Activated CD4-positive, alpha-beta T cell treated with anti-CD3 and anti-CD28 coated beads, Interleukin-2, amount 50 U/mL, for 16 hours (primary cell): ENCODE measurements at regions not wholly inside any gene's neighbourhood (a gene's known extent, or its start where the extent isn't known, plus 50 kb on each side); places are given as distances from the start of the nearest gene placed in this dataset.
"Not testable (repeated sequence)": the region's sequence is repeated elsewhere in the genome, so short reads cannot be mapped to it uniquely, and the experiment has no call there.

Experiments used
- DNase-seq: peaks from one replicate; pipeline ENCODE4 v3.0.0-alpha.2; 2020

- no peak for DNase-seq
Observed at GRCh38 chr12:5166976-5167375, 123.3 kb downstream of the KCNA5 start.

DNA sequence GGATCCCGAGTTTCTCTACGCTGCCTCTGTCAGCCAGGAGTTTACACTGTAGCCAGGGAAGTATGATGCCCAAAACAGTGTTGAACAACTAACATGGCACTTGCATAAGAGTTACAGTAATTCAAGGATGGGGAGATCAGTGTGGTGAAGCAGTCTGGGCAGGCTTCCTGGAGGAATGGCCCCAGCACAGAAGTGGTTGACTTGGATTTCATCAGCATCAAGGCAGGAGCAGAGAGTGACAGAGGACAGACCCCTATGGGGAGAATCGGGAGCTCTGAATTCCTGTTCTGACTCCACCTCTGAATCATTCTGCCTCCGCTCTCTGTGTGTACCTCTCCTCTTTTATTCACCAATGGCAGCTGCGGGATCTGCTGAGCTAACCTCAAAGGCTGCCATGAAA is 124.5 kb downstream of the KCNA5 start:
- no peak for DNase-seq

DNA sequence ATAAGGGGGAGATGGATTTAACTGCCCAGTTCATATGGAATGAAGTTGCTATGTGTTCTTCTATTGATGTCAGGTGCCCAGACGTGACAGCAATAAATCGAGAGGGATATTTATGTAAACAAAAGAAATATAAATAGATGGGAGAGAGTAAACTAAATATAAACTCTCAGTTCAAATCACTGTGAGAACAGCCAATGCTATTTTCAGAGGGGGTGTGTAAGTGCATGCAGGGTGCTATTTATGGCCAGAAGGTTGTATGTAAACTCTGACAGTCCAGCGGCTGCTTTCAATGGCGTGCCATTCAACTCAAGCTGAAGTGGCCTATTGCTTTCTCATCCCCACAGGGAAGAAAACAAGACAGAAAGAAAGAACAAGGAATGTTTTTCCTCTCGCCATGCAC is 127.2 kb downstream of the KCNA5 start:
- DNase-seq, result no peak

GRCh38 chr12:5171701-5172100 is 128.0 kb downstream of the KCNA5 start:
- no peak for DNase-seq

DNA sequence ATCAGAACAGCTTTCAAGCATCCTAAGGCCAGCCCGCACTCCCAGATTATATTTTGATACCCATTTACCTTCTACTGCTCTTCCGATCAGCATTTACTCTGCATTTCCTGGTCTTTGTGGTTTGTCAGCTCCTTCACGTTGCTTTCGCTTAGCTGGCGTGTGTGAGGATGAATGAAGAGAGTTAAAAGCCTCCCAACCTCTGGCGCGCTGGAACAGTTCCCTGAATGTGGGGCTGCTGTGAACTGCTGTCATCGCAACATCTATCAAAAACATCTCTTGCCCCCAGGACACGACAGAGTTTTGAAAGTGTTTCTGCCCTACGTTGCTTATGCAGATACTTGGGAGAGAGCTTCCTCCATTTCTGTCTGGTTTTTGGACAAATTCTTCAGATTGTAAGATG is 129.2 kb downstream of the KCNA5 start:
- DNase-seq, result no peak

GRCh38 chr12:5173511-5174011 is 129.9 kb downstream of the KCNA5 start:
- DNase-seq, result no peak

GRCh38 chr12:5175415-5175814 is 131.7 kb downstream of the KCNA5 start:
- DNase-seq, result not testable (repeated sequence)

GRCh38 chr12:5176036-5176435 is 132.4 kb downstream of the KCNA5 start:
- DNase-seq, result no peak

- DNase-seq, result no peak
Observed at GRCh38 chr12:5177096-5177495, 133.4 kb downstream of the KCNA5 start.

DNA sequence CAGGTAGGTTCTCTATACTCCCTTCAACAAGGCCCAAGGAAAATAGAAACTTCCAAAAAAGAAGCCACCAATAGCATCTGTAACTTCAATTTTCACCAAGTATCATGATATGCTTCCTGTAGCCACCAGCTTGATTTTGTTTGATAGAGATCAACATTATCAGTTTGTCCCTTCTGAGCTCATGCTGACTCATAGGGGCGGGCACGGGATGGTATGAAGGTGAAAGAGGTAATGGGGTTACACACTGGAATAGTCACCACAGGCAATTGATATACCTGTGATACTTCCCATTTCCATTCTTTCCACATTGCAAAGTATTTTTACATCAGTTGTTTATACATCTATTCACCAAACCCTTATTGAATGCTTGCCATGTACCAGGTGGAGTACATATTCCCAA is 134.1 kb downstream of the KCNA5 start:
- no peak for DNase-seq

- no peak for DNase-seq
Observed at GRCh38 chr12:5178571-5178970, 134.9 kb downstream of the KCNA5 start.

- no peak for DNase-seq
Observed at GRCh38 chr12:5180496-5180895, 136.8 kb downstream of the KCNA5 start.

DNA sequence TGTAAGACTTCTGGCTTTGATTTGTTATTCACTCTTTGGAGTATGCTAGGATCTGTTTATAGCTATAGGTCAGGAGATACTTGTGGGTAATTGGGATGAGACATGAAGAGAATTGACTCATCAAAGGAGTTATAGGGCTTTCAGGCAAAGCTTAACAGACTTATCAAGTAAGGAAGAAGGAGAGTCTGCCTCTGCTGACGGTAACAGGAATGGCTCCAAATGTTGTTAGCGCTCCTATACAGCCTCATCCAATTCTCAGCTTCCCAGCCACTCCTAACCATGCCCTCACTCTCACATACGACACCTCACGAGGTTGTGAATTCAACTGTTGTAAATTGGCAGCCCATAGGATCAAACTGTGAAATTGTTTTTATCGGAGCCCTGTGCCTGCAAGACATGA is 140.5 kb downstream of the KCNA5 start:
- no peak for DNase-seq

DNA sequence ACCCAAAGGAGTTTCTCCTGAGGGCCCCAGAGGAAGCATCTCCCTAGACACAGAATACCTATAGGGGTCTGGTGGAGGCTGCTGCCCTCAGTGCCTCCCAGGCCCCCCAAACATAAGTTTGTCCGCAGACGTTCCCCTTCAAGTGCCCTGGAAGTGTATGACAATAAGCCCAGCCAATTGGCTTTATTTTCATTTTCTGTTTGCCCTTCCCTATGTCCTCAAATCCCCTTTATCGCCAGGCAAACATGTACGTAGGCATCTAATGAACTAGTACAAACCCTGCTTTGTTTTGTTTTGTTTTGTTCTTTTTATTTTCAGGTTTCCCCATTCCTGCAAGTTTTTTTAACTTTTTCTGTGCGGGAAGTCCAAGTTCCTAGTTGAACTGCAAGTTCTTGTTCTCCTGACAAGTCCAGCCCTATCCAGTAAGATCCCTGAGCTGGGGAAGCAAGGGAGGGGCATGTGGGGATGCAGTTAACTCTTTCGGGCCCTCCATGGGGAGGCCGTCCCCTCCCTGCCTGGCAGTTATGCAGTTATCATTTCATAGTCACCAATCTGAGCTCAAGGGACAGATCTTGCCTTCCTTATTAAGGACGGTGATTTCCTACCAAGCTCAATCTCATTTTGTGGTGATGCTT is 141.9 kb downstream of the KCNA5 start:
- DNase-seq, result no peak

- no peak for DNase-seq
Observed at GRCh38 chr12:5186715-5187114, 143.0 kb downstream of the KCNA5 start.

GRCh38 chr12:5187136-5187535 is 143.5 kb downstream of the KCNA5 start:
- no peak for DNase-seq

GRCh38 chr12:5188472-5188871 is 144.8 kb downstream of the KCNA5 start:
- no peak for DNase-seq

- no peak for DNase-seq
Observed at GRCh38 chr12:5189173-5189572, 145.5 kb downstream of the KCNA5 start.

DNA sequence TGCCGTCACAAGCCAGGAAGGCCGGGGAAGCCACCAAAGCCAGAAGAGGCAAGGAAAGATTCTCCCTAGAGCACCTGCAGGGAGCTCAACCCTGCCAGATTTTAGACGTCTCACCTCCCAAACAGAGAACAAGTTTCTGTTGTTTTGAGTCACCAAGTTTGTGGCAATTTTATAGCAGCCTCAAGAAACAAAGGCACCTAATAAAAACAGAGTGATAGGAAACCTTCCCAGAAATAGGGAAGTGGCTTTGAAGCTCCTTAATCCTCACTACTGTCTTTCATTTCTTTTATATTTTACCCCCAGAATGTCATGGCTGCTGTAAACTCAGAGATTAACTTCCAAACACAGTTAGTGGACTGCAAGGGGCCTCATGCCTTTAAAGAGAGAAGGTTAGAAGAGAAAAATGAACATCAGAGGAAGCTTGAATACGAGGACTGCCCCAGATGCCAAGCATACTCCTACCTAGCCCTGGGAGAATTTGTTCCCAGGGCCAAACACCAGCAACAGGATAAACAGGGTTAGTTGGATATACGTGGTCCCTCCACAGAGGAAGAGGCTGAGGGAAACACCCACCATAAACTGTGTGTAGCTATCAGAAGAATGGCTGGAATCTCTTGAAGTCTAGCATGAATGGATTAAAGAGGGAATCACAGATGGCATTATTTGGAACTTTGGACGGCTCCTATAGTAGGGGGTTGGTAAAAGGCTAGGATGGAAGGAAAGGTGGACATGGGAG is 148.3 kb downstream of the KCNA5 start:
- no peak for DNase-seq

DNA sequence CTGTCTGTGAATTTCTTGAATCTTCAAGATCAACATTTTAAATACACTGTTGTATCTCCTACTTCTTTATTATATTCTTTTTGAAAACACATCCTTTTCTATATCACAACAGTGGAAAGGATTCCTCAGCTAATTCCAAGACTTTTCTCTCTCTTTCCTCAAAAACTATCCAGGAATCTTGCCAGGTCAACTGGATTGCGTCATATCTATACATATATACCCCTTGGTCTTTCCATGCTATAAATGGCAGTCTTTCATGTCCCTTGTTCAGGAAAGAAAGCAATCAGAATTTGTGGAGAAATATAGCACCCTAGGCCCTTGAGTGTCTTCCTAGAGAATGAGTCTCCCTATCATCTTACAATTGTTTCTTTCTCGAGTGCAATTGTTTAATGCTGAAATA is 149.0 kb downstream of the KCNA5 start:
- no peak for DNase-seq

DNA sequence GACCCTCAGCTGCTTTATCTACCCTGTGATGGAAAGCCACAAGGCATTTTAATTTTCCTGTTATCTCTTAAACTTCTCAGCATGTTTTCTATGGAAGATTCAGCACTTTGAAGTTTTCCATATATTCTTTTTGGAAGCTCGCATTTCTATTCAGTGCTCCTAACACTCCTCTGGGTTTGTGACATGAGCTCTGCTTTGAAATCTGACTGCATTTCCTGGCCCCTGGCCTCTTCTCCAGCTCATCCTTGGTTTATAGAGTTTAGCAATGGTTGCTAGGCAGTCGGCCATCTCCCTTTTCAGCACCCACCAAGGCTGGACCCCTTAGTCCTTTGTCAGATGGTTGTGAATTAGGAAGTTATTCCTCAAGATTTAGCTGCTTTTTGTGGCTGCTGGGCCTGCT is 150.6 kb downstream of the KCNA5 start:
- DNase-seq, result no peak

DNA sequence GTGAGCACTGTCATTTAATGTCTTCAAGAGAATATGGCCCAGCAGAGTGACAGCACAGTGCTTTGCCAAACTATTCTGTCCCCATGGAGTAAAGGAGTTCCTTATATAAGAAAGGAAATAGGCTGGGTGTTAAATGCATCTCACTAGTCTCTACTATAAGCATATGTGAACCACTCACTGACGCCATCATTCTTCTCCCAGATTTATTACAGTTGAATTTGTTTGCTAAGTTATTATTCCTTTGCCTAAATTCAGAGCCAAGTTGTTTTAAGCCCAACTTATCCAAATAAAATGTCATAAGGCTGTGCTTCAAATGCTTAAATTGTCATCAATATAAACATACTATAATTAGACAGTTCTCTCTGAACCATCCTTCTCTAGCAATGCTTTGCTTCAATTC is 151.6 kb downstream of the KCNA5 start:
- no peak for DNase-seq

DNA sequence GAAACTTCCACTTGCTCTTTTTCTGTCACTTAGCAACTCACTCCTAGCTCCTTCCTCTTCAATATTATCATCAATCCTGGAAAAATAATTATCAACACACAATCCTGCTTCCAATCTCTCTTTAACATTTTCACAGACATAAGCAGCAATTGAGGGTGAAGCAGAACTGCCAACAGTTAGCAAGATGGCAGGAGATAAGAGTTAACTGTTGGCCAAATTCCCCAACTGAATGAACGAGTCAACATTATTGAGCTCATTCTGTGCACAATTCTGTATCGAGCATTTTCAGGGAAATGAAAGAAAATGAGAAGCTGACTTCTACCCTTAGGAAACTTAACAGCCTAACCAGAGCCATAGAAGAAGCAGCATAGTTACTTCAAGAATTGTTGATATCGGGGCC is 152.0 kb downstream of the KCNA5 start:
- DNase-seq, result no peak

- DNase-seq, result no peak
Observed at GRCh38 chr12:5197131-5197530, 153.5 kb downstream of the KCNA5 start.

DNA sequence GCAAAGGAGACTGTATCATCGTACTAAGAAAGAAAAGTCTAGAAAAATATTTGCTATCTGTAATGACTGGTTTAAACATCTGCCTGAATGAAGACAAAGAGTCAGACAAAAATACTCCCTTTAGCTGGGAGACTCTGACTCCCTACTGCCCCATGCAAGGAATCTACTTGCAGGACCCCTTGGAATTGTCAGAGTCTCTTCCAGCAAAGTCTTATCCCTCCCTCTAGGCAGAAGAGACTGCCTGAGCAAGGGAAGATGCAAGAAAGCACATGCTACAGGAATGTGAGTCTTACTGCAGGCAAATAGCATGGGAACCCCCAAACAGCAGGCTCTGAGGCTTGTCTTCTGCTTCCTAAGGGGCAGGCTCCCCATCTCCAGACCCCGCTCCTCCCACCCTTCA is 154.0 kb downstream of the KCNA5 start:
- DNase-seq, result no peak
